SK-N-SH (cell line): ENCODE measurements at regions not wholly inside any gene's neighbourhood (a gene's known extent, or its start where the extent isn't known, plus 50 kb on each side); places are given as distances from the start of the nearest gene placed in this dataset.
"Not testable (repeated sequence)": the region's sequence is repeated elsewhere in the genome, so short reads cannot be mapped to it uniquely, and the experiment has no call there.

Experiments used
- CTCF ChIA-PET: fragments of 300-600, 350-600 bp; formaldehyde crosslinking; extraction: SDS; loops from one replicate; lab custom pipeline; 2021; lab: Yijun Ruan, JAX
- POLR2A ChIA-PET: fragments of 350-600 bp; sonication (Branson Sonifier 250); formaldehyde crosslinking; extraction: SDS; loops from one replicate; lab custom pipeline; 2020; ENCODE audit warnings: antibody characterized with exemption, inconsistent platforms; lab: Yijun Ruan, JAX
- DNase-seq: peaks from one replicate; pipeline ENCODE4 v3.0.0; 2012
- H2AFZ ChIP-seq: fragments of 200-600 bp; sonication (generic); 2 replicates; pipeline ENCODE4 v1.8.1; 2016; ENCODE audit warnings: antibody characterized with exemption, mild to moderate bottlenecking, low read depth
- H3F3A ChIP-seq: fragments of 200-600 bp; sonication (generic); replicated peaks from 2 replicates; pipeline ENCODE3; 2016; ENCODE audit warnings: antibody characterized with exemption, mild to moderate bottlenecking; ENCODE audit not compliant: insufficient read depth
- H3K27ac ChIP-seq, 2 experiments: fragments of 200-500 bp in 1 of 2; fragments of 200-600 bp in 1 of 2; sonication (Bioruptor generic) in 1 of 2; sonication (generic), shearing (Covaris generic) in 1 of 2; 2 replicates each; pipeline versions ENCODE4 v1.5.1 to v1.6.1; 2014 to 2016; ENCODE audit warnings: low read depth in 2 of 2, inconsistent platforms in 1 of 2, low read length in 1 of 2, mild to moderate bottlenecking in 1 of 2, mixed read lengths in 1 of 2
- H3K27me3 ChIP-seq: fragments of 200-600 bp; sonication (generic), shearing (Covaris generic); 2 replicates; pipeline ENCODE4 v1.6.1; 2016; ENCODE audit warnings: mixed run types; ENCODE audit not compliant: insufficient read depth
- H3K36me3 ChIP-seq, 2 experiments: fragments of 200-500 bp in 1 of 2; fragments of 200-600 bp in 1 of 2; sonication (Bioruptor generic) in 1 of 2; sonication (generic) in 1 of 2; replicated peaks in 1 of 2; 2 replicates each; pipeline versions ENCODE3 to v1.5.1; 2014 to 2016; ENCODE audit warnings: low read length in 1 of 2, mild to moderate bottlenecking in 1 of 2; ENCODE audit not compliant: insufficient read depth in 2 of 2, control insufficient read depth in 1 of 2
- H3K4me1 ChIP-seq, 2 experiments: fragments of 200-500 bp in 1 of 2; fragments of 200-600 bp in 1 of 2; sonication (Bioruptor generic) in 1 of 2; sonication (generic), shearing (Covaris generic) in 1 of 2; 2 replicates each; pipeline versions ENCODE4 v1.5.1 to v1.6.1; 2014 to 2016; ENCODE audit warnings: low read depth in 1 of 2, low read length in 1 of 2, mixed run types in 1 of 2; ENCODE audit not compliant: insufficient read depth in 2 of 2, control insufficient read depth in 1 of 2
- H3K4me2 ChIP-seq: fragments of 200-600 bp; sonication (generic), shearing (Covaris generic); 2 replicates; pipeline ENCODE4 v1.6.1; 2017; ENCODE audit warnings: mixed run types
- H3K4me3 ChIP-seq, 2 experiments: fragments of 200-500 bp in 1 of 2; fragments of 200-600 bp in 1 of 2; sonication (Bioruptor generic) in 1 of 2; sonication (generic), shearing (Covaris generic) in 1 of 2; 2 replicates each; pipeline versions ENCODE4 v1.5.1 to v1.8.1; 2014 to 2016; ENCODE audit warnings: low read depth in 2 of 2, inconsistent platforms in 1 of 2, low read length in 1 of 2, mild to moderate bottlenecking in 1 of 2, mixed read lengths in 1 of 2, moderate library complexity in 1 of 2
- H3K79me2 ChIP-seq: fragments of 200-600 bp; sonication (generic); 2 replicates; pipeline ENCODE4 v1.8.1; 2017; ENCODE audit warnings: mild to moderate bottlenecking; ENCODE audit not compliant: insufficient read depth
- H3K9ac ChIP-seq: fragments of 200-600 bp; sonication (generic); 2 replicates; pipeline ENCODE4 v1.6.1; 2017; ENCODE audit warnings: mixed run types
- H3K9me2 ChIP-seq: fragments of 200-600 bp; sonication (generic); 2 replicates; pipeline ENCODE4 v1.6.1; 2017; ENCODE audit warnings: mixed run types
- H3K9me3 ChIP-seq: fragments of 200-600 bp; sonication (generic); 2 replicates; pipeline ENCODE4 v1.6.1; 2017; ENCODE audit warnings: mixed run types, mild to moderate bottlenecking, moderate library complexity
- H4K20me1 ChIP-seq: fragments of 200-600 bp; sonication (generic); 2 replicates; pipeline ENCODE4 v1.6.1; 2017; ENCODE audit warnings: mild to moderate bottlenecking, mixed run types; ENCODE audit not compliant: insufficient read depth
- CTCF ChIP-seq: fragments of 200-600 bp; sonication (generic); IDR thresholded peaks from 2 replicates; pipeline ENCODE4 v1.6.1; 2017; ENCODE audit warnings: antibody characterized with exemption, mild to moderate bottlenecking, moderate library complexity
- ELF1 ChIP-seq: IDR thresholded peaks from 2 replicates; pipeline ENCODE4 v1.4.0; 2012
- FOSL2 ChIP-seq: IDR thresholded peaks from 2 replicates; pipeline ENCODE4 v1.4.0; 2012; ENCODE audit warnings: low read depth, mild to moderate bottlenecking, moderate library complexity, borderline replicate concordance
- FOXJ3 ChIP-seq: sonication (generic); formaldehyde crosslinking; IDR thresholded peaks from 2 replicates; pipeline ENCODE4 v1.5.1; 2020; ENCODE audit warnings: mild to moderate bottlenecking, missing genetic modification reagents
- GATA2 ChIP-seq: sonication (generic); formaldehyde crosslinking; IDR thresholded peaks from 2 replicates; pipeline ENCODE4 v1.5.0; 2020; ENCODE audit warnings: mild to moderate bottlenecking, missing genetic modification reagents
- MEF2A ChIP-seq: IDR thresholded peaks from 2 replicates; pipeline ENCODE4 v1.4.0; 2012; ENCODE audit warnings: low read depth, borderline replicate concordance
- MXI1 ChIP-seq: IDR thresholded peaks from 2 replicates; pipeline ENCODE4 v1.6.1; 2012; ENCODE audit warnings: mild to moderate bottlenecking, low read depth, low read length, improper control_type of control experiment
- POLR2AphosphoS5 ChIP-seq: IDR thresholded peaks from 2 replicates; pipeline ENCODE4 v1.6.1; 2012; ENCODE audit warnings: low read depth, low read length
- RAD21 ChIP-seq: IDR thresholded peaks from 2 replicates; pipeline ENCODE4 v1.6.1; 2012; ENCODE audit warnings: mild to moderate bottlenecking, low read length
- SIN3A ChIP-seq: IDR thresholded peaks from 2 replicates; pipeline ENCODE4 v1.6.1; 2012; ENCODE audit warnings: low read depth, mild to moderate bottlenecking, low read length, moderate library complexity, borderline replicate concordance
- SMC3 ChIP-seq: IDR thresholded peaks from 2 replicates; pipeline ENCODE4 v1.6.1; 2012; ENCODE audit warnings: low read depth, low read length, improper control_type of control experiment
- TCF12 ChIP-seq: IDR thresholded peaks from 2 replicates; pipeline ENCODE4 v1.4.0; 2012
- USF2 ChIP-seq: fragments of 150-350 bp; IDR thresholded peaks from 2 replicates; pipeline ENCODE4 v1.6.1; 2017; ENCODE audit warnings: antibody characterized with exemption, low read length, low read depth, borderline replicate concordance
- ZBTB33 ChIP-seq: IDR thresholded peaks from 2 replicates; pipeline ENCODE4 v1.4.0; 2012; ENCODE audit warnings: low read depth, borderline replicate concordance
- WGBS: methylation state at CpG from one replicate; pipeline ENCODE4 v1.1.6; 2017; ENCODE audit warnings: low lambda C conversion rate; 5-methylcytosine and 5-hydroxymethylcytosine counted together

GRCh38 chr17:49899191-49899485 is 51.3 kb upstream of the TAC4 start:
- Histone ChIP-seq H3K4me1 (no peaks in the 10 kb centered on the region; a peak in 1 of 4 replicates), H3K79me2 (no peaks in the 10 kb centered on the region), H3K9ac (no peak overlapping the region), H4K20me1 (no peaks in the 10 kb centered on the region), H3F3A (no peaks in the 10 kb centered on the region), H3K27ac (no peak overlapping the region), H3K9me2 (no peaks in the 10 kb centered on the region), H3K27me3 (peaks cover 98% of the 10 kb centered on the region), H3K9me3 (no peaks in the 10 kb centered on the region), H3K36me3 (no peaks in the 10 kb centered on the region), H3K4me2 (no peak overlapping the region), H3K4me3 (no peak overlapping the region), H2AFZ (no peak overlapping the region)
- WGBS = 20% methylated on average over 1 of the region's 2 CpGs
- ChIA-PET CTCF (interaction anchor here (0.9 to 14.0 kb wide), 14 partner anchors 11 to 331 kb away, joined by 3 to 170 read pairs (median 4); partner anchors contain the start of gene DLX3), POLR2A (no interaction called here)
- TF ChIP-seq SMC3 = peak; percentile 25; the same call in 1 of the 2 replicates
- no peak for TF ChIP-seq GATA2 (CRISPR knock-in tag)
- peak; percentile 35 for TF ChIP-seq CTCF
- TF ChIP-seq SIN3A = no peak
- no peak for DNase-seq

GRCh38 chr17:49899588-49899987 is 51.7 kb upstream of the TAC4 start:
- Histone ChIP-seq H3K27me3 (peaks cover 98% of the 10 kb centered on the region), H4K20me1 (no peaks in the 10 kb centered on the region), H3K9me2 (no peaks in the 10 kb centered on the region), H3K9me3 (no peaks in the 10 kb centered on the region), H3F3A (no peaks in the 10 kb centered on the region), H3K4me3 (no peak overlapping the region), H3K79me2 (no peaks in the 10 kb centered on the region), H3K9ac (no peak overlapping the region), H2AFZ (no peak overlapping the region), H3K4me1 (no peaks in the 10 kb centered on the region; a peak in 1 of 4 replicates), H3K36me3 (no peaks in the 10 kb centered on the region), H3K27ac (no peak overlapping the region), H3K4me2 (no peak overlapping the region)
- no peak for TF ChIP-seq FOSL2
- no peak for TF ChIP-seq ELF1
- no peak for TF ChIP-seq POLR2AphosphoS5
- no peak for TF ChIP-seq TCF12
- no peak for TF ChIP-seq GATA2 (CRISPR knock-in tag)
- no peak for TF ChIP-seq ZBTB33
- TF ChIP-seq MEF2A = no peak
- no peak for TF ChIP-seq RAD21
- TF ChIP-seq MXI1 = no peak
- TF ChIP-seq FOXJ3 (CRISPR knock-in tag) = no peak
- TF ChIP-seq CTCF = no peak
- no peak for TF ChIP-seq USF2
- POLR2A ChIA-PET = no interaction called here
- DNase-seq = no peak
- 0% methylated on average over 1 of the region's 1 CpG for WGBS
- CTCF ChIA-PET = interaction anchor here (0.9 to 14.0 kb wide), 10 partner anchors 11 to 332 kb away, joined by 3 to 170 read pairs (median 4); partner anchors contain the start of gene DLX3

GRCh38 chr17:49900801-49901200 is 52.9 kb upstream of the TAC4 start:
- H3K36me3 ChIP-seq, H3K4me2 ChIP-seq, DNase-seq, POLR2A ChIA-PET, H3K9ac ChIP-seq, H3K9me3 ChIP-seq, H3K4me3 ChIP-seq, H3F3A ChIP-seq, H3K27ac ChIP-seq, H3K79me2 ChIP-seq, H3K4me1 ChIP-seq, H4K20me1 ChIP-seq, H2AFZ ChIP-seq, H3K9me2 ChIP-seq: not testable (repeated sequence)
- peaks cover 98% of the 10 kb centered on the region for H3K27me3 ChIP-seq
- 60% methylated on average over 5 of the region's 5 CpGs for WGBS
- CTCF ChIA-PET = interaction anchor here (0.8 to 14.0 kb wide), 7 partner anchors 9 to 96 kb away, joined by 3 to 170 read pairs (median 6); partner anchors contain the start of gene DLX3
